Endothelial cell of umbilical vein (primary cell): ENCODE measurements at regions not wholly inside any gene's neighbourhood (a gene's known extent, or its start where the extent isn't known, plus 50 kb on each side); places are given as distances from the start of the nearest gene placed in this dataset.

Experiments used
- CTCF ChIP-seq, 2 donors: IDR thresholded peaks; 1 replicate in 1 of 2; 2 replicates in 1 of 2; pipeline ENCODE4 v1.5.1; 2011; ENCODE audit warnings: low read length in 2 of 2, mild to moderate bottlenecking in 2 of 2, moderate library complexity in 2 of 2, control low read depth in 1 of 2, inconsistent platforms in 1 of 2, low read depth in 1 of 2; ENCODE audit not compliant: insufficient read depth in 1 of 2; ENCODE audit errors: extremely low read depth in 1 of 2
- JUN ChIP-seq: IDR thresholded peaks from 2 replicates; pipeline ENCODE4 v1.6.1; 2011; ENCODE audit warnings: borderline replicate concordance, low read depth; ENCODE audit not compliant: insufficient read length, insufficient read depth
- POLR2AphosphoS5 ChIP-seq: IDR thresholded peaks from 2 replicates; pipeline ENCODE4 v1.6.1; 2012; ENCODE audit warnings: low read depth, mild to moderate bottlenecking, control low read depth, low read length, moderate library complexity; ENCODE audit not compliant: insufficient read depth

GRCh38 chr15:93232845-93233244, 143.8 kb upstream of the RGMA start:
- TF ChIP-seq CTCF (IDR thresholded peaks at IDR 0.05; ENCODE audit: extremely low read depth in 1 of 2, insufficient read depth in 1 of 2, low read depth in 1 of 2, low read length in 2 of 2) (no peak), POLR2AphosphoS5 (no peak), JUN (no peak)
